ENCODE measurements at regions not wholly inside any gene's neighbourhood (a gene's known extent, or its start where the extent isn't known, plus 50 kb on each side); places are given as distances from the start of the nearest gene placed in this dataset.

- Histone ChIP-seq H3K27ac (ENCODE audit: low read depth, low read length) (no peak overlapping the region), H3F3A (ENCODE audit: control insufficient read depth, insufficient read depth) (no peaks in the 10 kb centered on the region), H3K79me2 (ENCODE audit: control insufficient read depth, low read length) (no peaks in the 10 kb centered on the region), H3K4me3 (ENCODE audit: low read length) (no peak overlapping the region), H3K9me2 (replicated peaks; ENCODE audit: control insufficient read depth, low read length) (no peaks in the 10 kb centered on the region), H4K20me1 (ENCODE audit: control insufficient read depth, insufficient read depth, low read depth, low read length) (no peaks in the 10 kb centered on the region), H3K27me3 (ENCODE audit: control insufficient read depth, low read length) (no peaks in the 10 kb centered on the region), H3K36me3 (ENCODE audit: control insufficient read depth, low read length) (no peaks in the 10 kb centered on the region), H3K4me1 (ENCODE audit: control insufficient read depth, low read length) (no peaks in the 10 kb centered on the region), H3K9me3 (ENCODE audit: control insufficient read depth, insufficient read depth, low read length) (no peaks in the 10 kb centered on the region), H3K4me2 (ENCODE audit: low read length) (no peak overlapping the region)
- no peak for TF ChIP-seq CTCF (IDR thresholded peaks at IDR 0.05; ENCODE audit: low read depth, low read length, poor library complexity, severe bottlenecking)
- TF ChIP-seq EZH2phosphoT487 (IDR thresholded peaks at IDR 0.05; ENCODE audit: borderline replicate concordance, low read length) = no peak
These were observed 65.0 kb upstream of the MEIS2 start for GRCh38 chr15:37165395-37165794.

GRCh38 chr15:37166402-37166801 lies 66.1 kb upstream of the MEIS2 start:
- no peaks in the 10 kb centered on the region for H3K36me3 ChIP-seq (ENCODE audit: control insufficient read depth, low read length)
- no peak overlapping the region for H3K4me2 ChIP-seq (ENCODE audit: low read length)
- no peaks in the 10 kb centered on the region for H3K9me3 ChIP-seq (ENCODE audit: control insufficient read depth, insufficient read depth, low read length)
- no peak overlapping the region for H3K4me3 ChIP-seq (ENCODE audit: low read length)
- no peak overlapping the region for H3K27ac ChIP-seq (ENCODE audit: low read depth, low read length)
- H4K20me1 ChIP-seq (ENCODE audit: control insufficient read depth, insufficient read depth, low read depth, low read length) = no peaks in the 10 kb centered on the region
- no peaks in the 10 kb centered on the region for H3K9me2 ChIP-seq (replicated peaks; ENCODE audit: control insufficient read depth, low read length)
- TF ChIP-seq CTCF (IDR thresholded peaks at IDR 0.05; ENCODE audit: low read depth, low read length, poor library complexity, severe bottlenecking) = no peak
- no peak for TF ChIP-seq EZH2phosphoT487 (IDR thresholded peaks at IDR 0.05; ENCODE audit: borderline replicate concordance, low read length)
- H3K4me1 ChIP-seq (ENCODE audit: control insufficient read depth, low read length) = no peaks in the 10 kb centered on the region
- H3K27me3 ChIP-seq (ENCODE audit: control insufficient read depth, low read length) = no peaks in the 10 kb centered on the region
- no peaks in the 10 kb centered on the region for H3F3A ChIP-seq (ENCODE audit: control insufficient read depth, insufficient read depth)
- no peaks in the 10 kb centered on the region for H3K79me2 ChIP-seq (ENCODE audit: control insufficient read depth, low read length)

GRCh38 chr15:37181339-37181738 lies 81.0 kb upstream of the MEIS2 start:
- Histone ChIP-seq H3K36me3 (ENCODE audit: control insufficient read depth, low read length) (no peaks in the 10 kb centered on the region), H3K4me2 (ENCODE audit: low read length) (no peak overlapping the region), H3K27me3 (ENCODE audit: control insufficient read depth, low read length) (0 out of 2 replicates have a peak, but pooled peaks cover 3% of the 10 kb centered on the region), H3K27ac (ENCODE audit: low read depth, low read length) (no peak overlapping the region), H3K4me3 (ENCODE audit: low read length) (no peak overlapping the region), H4K20me1 (ENCODE audit: control insufficient read depth, insufficient read depth, low read depth, low read length) (no peaks in the 10 kb centered on the region), H3K9me2 (replicated peaks; ENCODE audit: control insufficient read depth, low read length) (no peaks in the 10 kb centered on the region), H3F3A (ENCODE audit: control insufficient read depth, insufficient read depth) (no peaks in the 10 kb centered on the region), H3K79me2 (ENCODE audit: control insufficient read depth, low read length) (no peaks in the 10 kb centered on the region), H3K4me1 (ENCODE audit: control insufficient read depth, low read length) (no peaks in the 10 kb centered on the region), H3K9me3 (ENCODE audit: control insufficient read depth, insufficient read depth, low read length) (no peaks in the 10 kb centered on the region)
- TF ChIP-seq CTCF (IDR thresholded peaks at IDR 0.05; ENCODE audit: low read depth, low read length, poor library complexity, severe bottlenecking) (no peak), EZH2phosphoT487 (IDR thresholded peaks at IDR 0.05; ENCODE audit: borderline replicate concordance, low read length) (no peak)

- H3K36me3 ChIP-seq (ENCODE audit: control insufficient read depth, low read length) = no peaks in the 10 kb centered on the region
- no peaks in the 10 kb centered on the region for H3K79me2 ChIP-seq (ENCODE audit: control insufficient read depth, low read length)
- no peak overlapping the region for H3K4me3 ChIP-seq (ENCODE audit: low read length)
- H3K4me1 ChIP-seq (ENCODE audit: control insufficient read depth, low read length) = no peaks in the 10 kb centered on the region
- H4K20me1 ChIP-seq (ENCODE audit: control insufficient read depth, insufficient read depth, low read depth, low read length) = no peaks in the 10 kb centered on the region
- no peaks in the 10 kb centered on the region; the same call in 1 of the 2 replicates for H3K9me3 ChIP-seq (ENCODE audit: control insufficient read depth, insufficient read depth, low read length)
- no peaks in the 10 kb centered on the region for H3K9me2 ChIP-seq (replicated peaks; ENCODE audit: control insufficient read depth, low read length)
- H3K4me2 ChIP-seq (ENCODE audit: low read length) = no peak overlapping the region
- H3K27me3 ChIP-seq (ENCODE audit: control insufficient read depth, low read length) = no peaks in the 10 kb centered on the region
- H3F3A ChIP-seq (ENCODE audit: control insufficient read depth, insufficient read depth) = no peaks in the 10 kb centered on the region
- TF ChIP-seq CTCF (IDR thresholded peaks at IDR 0.05; ENCODE audit: low read depth, low read length, poor library complexity, severe bottlenecking) (no peak), EZH2phosphoT487 (IDR thresholded peaks at IDR 0.05; ENCODE audit: borderline replicate concordance, low read length) (no peak)
- no peak overlapping the region for H3K27ac ChIP-seq (ENCODE audit: low read depth, low read length)
These were observed 99.2 kb upstream of the MEIS2 start for GRCh38 chr15:37199545-37199944.
